ENCODE measurements at regions not wholly inside any gene's neighbourhood (a gene's known extent, or its start where the extent isn't known, plus 50 kb on each side); places are given as distances from the start of the nearest gene placed in this dataset.

DNA sequence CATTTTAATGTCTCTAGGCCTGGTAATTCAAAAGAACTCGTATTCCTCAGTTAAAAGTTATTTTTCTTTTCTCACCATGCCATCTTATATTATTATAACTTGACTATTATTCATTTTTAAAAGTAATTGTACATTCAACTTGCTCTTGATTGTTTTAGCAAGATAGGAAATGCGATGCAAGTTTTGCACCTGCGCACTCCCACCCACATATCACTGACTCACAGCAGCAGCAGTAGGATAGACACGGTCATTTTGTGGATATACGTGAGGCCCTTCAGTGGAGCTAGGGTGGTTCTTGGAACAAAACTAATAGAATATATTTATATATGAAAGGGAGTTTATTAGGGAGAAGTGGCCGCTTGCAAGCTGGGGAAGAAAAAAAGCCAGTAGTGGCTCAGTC is 95.5 kb upstream of the UBE3A start:
- Histone ChIP-seq H3K4me3 (replicated peaks; ENCODE audit: low read depth, low read length) (no peak overlapping the region), H3K36me3 (ENCODE audit: control insufficient read depth, insufficient read depth, low read length) (no peaks in the 10 kb centered on the region), H3K27me3 (replicated peaks; ENCODE audit: control insufficient read depth, insufficient read depth, low read length) (no peaks in the 10 kb centered on the region)
- no peak for DNase-seq (ENCODE audit: extremely low read depth, insufficient read length)
- TF ChIP-seq, protein P1, sequence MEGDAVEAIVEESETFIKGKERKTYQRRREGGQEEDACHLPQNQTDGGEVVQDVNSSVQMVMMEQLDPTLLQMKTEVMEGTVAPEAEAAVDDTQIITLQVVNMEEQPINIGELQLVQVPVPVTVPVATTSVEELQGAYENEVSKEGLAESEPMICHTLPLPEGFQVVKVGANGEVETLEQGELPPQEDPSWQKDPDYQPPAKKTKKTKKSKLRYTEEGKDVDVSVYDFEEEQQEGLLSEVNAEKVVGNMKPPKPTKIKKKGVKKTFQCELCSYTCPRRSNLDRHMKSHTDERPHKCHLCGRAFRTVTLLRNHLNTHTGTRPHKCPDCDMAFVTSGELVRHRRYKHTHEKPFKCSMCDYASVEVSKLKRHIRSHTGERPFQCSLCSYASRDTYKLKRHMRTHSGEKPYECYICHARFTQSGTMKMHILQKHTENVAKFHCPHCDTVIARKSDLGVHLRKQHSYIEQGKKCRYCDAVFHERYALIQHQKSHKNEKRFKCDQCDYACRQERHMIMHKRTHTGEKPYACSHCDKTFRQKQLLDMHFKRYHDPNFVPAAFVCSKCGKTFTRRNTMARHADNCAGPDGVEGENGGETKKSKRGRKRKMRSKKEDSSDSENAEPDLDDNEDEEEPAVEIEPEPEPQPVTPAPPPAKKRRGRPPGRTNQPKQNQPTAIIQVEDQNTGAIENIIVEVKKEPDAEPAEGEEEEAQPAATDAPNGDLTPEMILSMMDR (IDR thresholded peaks at IDR 0.05; ENCODE audit: insufficient read depth, low read length, poor library complexity, severe bottlenecking), result no peak

DNA sequence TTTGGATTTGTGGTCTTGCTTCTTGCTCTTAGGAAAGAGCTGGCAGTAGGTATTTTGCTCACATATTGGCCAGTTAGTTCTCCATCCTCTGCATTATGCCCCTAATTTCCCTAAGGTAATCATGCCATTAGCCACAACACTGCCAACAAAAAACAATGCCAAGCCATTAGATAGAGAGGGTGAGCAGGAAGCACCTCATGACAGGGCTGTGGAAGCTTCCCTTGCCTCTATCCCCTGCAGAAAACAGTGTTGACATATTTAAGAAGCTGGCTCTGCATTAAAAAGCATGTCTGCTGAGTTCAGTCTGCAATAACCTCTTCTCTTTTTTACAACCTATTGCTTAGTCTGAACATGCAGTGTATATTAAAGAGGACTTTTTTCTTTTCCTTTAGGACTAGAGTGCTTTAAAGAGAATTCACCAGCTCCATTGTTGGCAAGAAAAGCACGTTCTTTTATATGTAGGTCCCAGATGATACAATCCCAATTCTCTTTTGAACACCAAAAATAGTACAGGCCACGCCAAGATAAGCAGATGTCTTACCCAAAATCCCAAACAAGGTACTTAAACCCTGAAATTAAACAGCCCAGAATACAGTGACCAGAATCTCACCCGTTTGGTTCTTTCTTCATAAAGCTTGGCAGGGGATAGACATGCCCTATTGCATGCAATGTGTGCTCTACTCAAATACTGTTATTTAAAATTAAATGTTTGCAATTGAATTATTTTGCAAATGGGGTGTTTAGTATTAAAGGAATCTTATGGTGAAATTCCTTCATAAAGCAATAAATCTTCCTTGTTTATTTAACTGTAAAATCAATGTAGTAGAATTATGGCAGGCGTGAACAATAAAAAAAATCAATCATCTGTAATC is 93.7 kb upstream of the UBE3A start:
- TF ChIP-seq, protein P1 (IDR thresholded peaks at IDR 0.05; ENCODE audit: insufficient read depth, low read length, poor library complexity, severe bottlenecking), result no peak
- no peaks in the 10 kb centered on the region for H3K27me3 ChIP-seq (replicated peaks; ENCODE audit: control insufficient read depth, insufficient read depth, low read length)
- no peaks in the 10 kb centered on the region for H3K36me3 ChIP-seq (ENCODE audit: control insufficient read depth, insufficient read depth, low read length)
- H3K4me3 ChIP-seq (replicated peaks; ENCODE audit: low read depth, low read length), result no peak overlapping the region
- DNase-seq (ENCODE audit: extremely low read depth, insufficient read length), result no peak

DNA sequence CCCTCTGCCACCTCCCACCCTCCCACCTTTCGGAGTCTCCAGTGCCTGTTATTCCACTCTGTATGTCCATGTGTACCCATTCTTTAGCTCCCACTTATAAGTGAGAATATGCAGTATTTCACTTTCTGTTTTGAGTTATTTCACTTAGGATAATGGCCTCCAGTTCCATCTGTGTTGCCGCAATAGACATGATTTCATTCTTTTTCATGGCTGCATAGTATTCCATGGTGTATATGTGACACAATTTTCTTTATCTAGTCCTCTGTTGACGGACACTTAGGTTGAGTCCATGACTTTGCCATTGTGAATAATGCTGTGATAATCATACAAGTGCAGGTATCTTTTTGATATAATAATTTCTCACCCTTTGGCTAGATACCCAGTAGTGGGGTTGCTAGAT is 91.0 kb upstream of the UBE3A start:
- Histone ChIP-seq H3K36me3 (ENCODE audit: control insufficient read depth, insufficient read depth, low read length) (no peaks in the 10 kb centered on the region), H3K4me3 (replicated peaks; ENCODE audit: low read depth, low read length) (no peak overlapping the region), H3K27me3 (replicated peaks; ENCODE audit: control insufficient read depth, insufficient read depth, low read length) (no peaks in the 10 kb centered on the region)
- TF ChIP-seq, protein P1 (IDR thresholded peaks at IDR 0.05; ENCODE audit: insufficient read depth, low read length, poor library complexity, severe bottlenecking), result no peak
- DNase-seq (ENCODE audit: extremely low read depth, insufficient read length), result no peak

DNA sequence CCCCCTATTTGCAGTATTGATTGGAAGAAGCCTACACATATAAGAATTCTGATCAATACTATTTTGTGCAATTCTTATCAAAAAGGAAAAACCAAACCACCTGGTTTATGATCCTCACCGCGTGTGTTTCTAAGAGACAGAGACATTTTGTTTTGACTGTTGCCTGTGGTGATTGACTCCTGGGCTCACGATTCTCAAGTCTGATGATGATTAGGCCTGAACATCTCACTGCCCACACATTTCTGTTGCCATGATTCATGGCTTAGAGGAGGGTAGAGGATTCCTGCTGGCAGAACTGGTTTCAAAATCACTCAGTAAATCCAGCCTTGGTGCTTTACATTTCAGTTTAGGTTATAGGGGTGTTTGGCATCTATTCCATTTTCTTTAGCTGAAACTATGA is 88.3 kb upstream of the UBE3A start:
- DNase-seq (ENCODE audit: extremely low read depth, insufficient read length), result no peak

DNA sequence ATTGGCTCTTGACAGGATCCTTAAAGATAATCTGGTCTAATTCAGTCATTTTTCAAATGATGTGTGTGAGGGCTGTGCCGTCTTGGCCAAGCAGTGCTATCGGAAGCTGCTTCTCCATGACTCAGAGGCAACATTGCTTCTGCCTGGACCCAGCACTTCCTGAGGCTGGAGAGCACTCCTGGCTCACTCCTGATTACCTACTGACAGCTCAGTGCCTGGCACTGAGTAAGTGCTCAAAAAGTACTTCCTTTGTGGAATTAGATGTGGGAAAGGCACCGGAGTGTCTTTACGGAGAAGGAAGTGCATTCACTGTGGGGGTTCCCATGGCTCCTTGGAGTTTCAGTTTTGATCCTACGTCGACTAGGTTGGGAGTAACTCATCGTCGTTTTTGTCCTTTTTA is 86.9 kb upstream of the UBE3A start:
- no peaks in the 10 kb centered on the region for H3K27me3 ChIP-seq (replicated peaks; ENCODE audit: control insufficient read depth, insufficient read depth, low read length)
- TF ChIP-seq, protein P1 (IDR thresholded peaks at IDR 0.05; ENCODE audit: insufficient read depth, low read length, poor library complexity, severe bottlenecking), result no peak
- no peak for DNase-seq (ENCODE audit: extremely low read depth, insufficient read length)
- no peak overlapping the region for H3K4me3 ChIP-seq (replicated peaks; ENCODE audit: low read depth, low read length)
- H3K36me3 ChIP-seq (ENCODE audit: control insufficient read depth, insufficient read depth, low read length), result no peaks in the 10 kb centered on the region

More for the DNA sequence above, 88.3 kb upstream of the UBE3A start:
- Histone ChIP-seq H3K4me3 (replicated peaks; ENCODE audit: low read depth, low read length) (no peak overlapping the region), H3K36me3 (ENCODE audit: control insufficient read depth, insufficient read depth, low read length) (no peaks in the 10 kb centered on the region), H3K27me3 (replicated peaks; ENCODE audit: control insufficient read depth, insufficient read depth, low read length) (no peaks in the 10 kb centered on the region)
- TF ChIP-seq, protein P1 (IDR thresholded peaks at IDR 0.05; ENCODE audit: insufficient read depth, low read length, poor library complexity, severe bottlenecking), result no peak
